Stimulated activated CD8-positive, alpha-beta memory T cell treated with anti-CD3 and anti-CD28 coated beads, Interleukin-4, amount 100 ng/mL, for 4 hours (primary cell): ENCODE measurements at regions not wholly inside any gene's neighbourhood (a gene's known extent, or its start where the extent isn't known, plus 50 kb on each side); places are given as distances from the start of the nearest gene placed in this dataset.

Experiments used
- DNase-seq, 2 donors: peaks; one replicate each; pipeline ENCODE4 v3.0.0-alpha.2; 2020; ENCODE audit warnings: low read depth in 2 of 2, low spot score in 1 of 2

- DNase-seq, result no peak
Measured at GRCh38 chr1:88434836-88435235, 249.2 kb upstream of the PKN2 start.

- DNase-seq, result no peak
Measured at GRCh38 chr1:88441022-88441421, 243.1 kb upstream of the PKN2 start.

GRCh38 chr1:88451856-88452255 is 232.2 kb upstream of the PKN2 start:
- DNase-seq, result no peak

- DNase-seq, result no peak
Measured at GRCh38 chr1:88453295-88453694, 230.8 kb upstream of the PKN2 start.

- no peak for DNase-seq
Measured at GRCh38 chr1:88454781-88455180, 229.3 kb upstream of the PKN2 start.

- DNase-seq, result no peak
Measured at GRCh38 chr1:88455621-88456256, 228.3 kb upstream of the PKN2 start.

- no peak for DNase-seq
Measured at GRCh38 chr1:88457197-88457596, 226.9 kb upstream of the PKN2 start.

- no peak for DNase-seq
Measured at GRCh38 chr1:88461007-88461406, 223.1 kb upstream of the PKN2 start.

- no peak for DNase-seq
Measured at GRCh38 chr1:88462096-88462487, 222.0 kb upstream of the PKN2 start.

GRCh38 chr1:88462488-88463261 is 221.4 kb upstream of the PKN2 start:
- no peak for DNase-seq

- no peak for DNase-seq
Measured at GRCh38 chr1:88463401-88463985, 220.6 kb upstream of the PKN2 start.

GRCh38 chr1:88466011-88466410 is 218.1 kb upstream of the PKN2 start:
- DNase-seq, result no peak

GRCh38 chr1:88466899-88467580 is 217.0 kb upstream of the PKN2 start:
- DNase-seq, result no peak

- DNase-seq, result no peak
Measured at GRCh38 chr1:88472298-88472697, 211.8 kb upstream of the PKN2 start.

GRCh38 chr1:88472714-88473113 is 211.4 kb upstream of the PKN2 start:
- no peak for DNase-seq

GRCh38 chr1:88474555-88475304 is 209.3 kb upstream of the PKN2 start:
- no peak for DNase-seq

- DNase-seq, result no peak
Measured at GRCh38 chr1:88484881-88485280, 199.2 kb upstream of the PKN2 start.

- DNase-seq, result no peak
Measured at GRCh38 chr1:88488237-88488636, 195.8 kb upstream of the PKN2 start.

- no peak for DNase-seq
Measured at GRCh38 chr1:88490676-88491075, 193.4 kb upstream of the PKN2 start.

GRCh38 chr1:88499671-88500070 is 184.4 kb upstream of the PKN2 start:
- DNase-seq, result no peak

GRCh38 chr1:88502886-88503285 is 181.2 kb upstream of the PKN2 start:
- no peak for DNase-seq
